ENCODE measurements at regions not wholly inside any gene's neighbourhood (a gene's known extent, or its start where the extent isn't known, plus 50 kb on each side); places are given as distances from the start of the nearest gene placed in this dataset.

- Histone ChIP-seq H3K4me1 (ENCODE audit: low read length) (peaks cover 7% of the 10 kb centered on the region), H3K4me2 (ENCODE audit: low read length) (no peak overlapping the region)
These were observed 174.1 kb upstream of the HS3ST1 start for GRCh38 chr4:11602606-11603340.

DNA sequence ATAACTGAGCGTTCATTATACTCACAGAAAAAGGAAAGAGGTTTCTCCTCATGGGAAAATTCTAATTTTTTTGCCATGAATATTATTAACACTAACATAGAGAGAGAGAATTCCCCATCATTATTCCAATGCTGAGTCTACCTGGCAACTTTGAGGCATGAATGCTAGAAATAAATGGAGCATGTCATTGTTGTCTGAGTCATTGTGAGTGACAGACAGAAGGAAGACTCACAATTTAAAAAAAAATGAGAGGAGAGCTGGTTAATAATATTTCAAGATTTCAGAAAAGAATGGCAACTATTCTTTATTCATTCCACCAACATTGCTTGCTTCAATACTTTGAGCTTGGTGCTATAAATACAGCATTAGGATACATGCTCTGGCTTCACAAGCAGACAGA is 170.4 kb upstream of the HS3ST1 start:
- Histone ChIP-seq H3K79me2 (ENCODE audit: low read length) (no peaks in the 10 kb centered on the region), H3K36me3 (replicated peaks; ENCODE audit: low read depth, low read length) (no peaks in the 10 kb centered on the region)

More at GRCh38 chr4:11602606-11603340, 174.1 kb upstream of the HS3ST1 start:
- no peaks in the 10 kb centered on the region for H3K79me2 ChIP-seq (ENCODE audit: low read length)
- no peak overlapping the region for H3K4me3 ChIP-seq (ENCODE audit: low read length)
- H3K27ac ChIP-seq (ENCODE audit: low read length), result no peak overlapping the region
- no peak overlapping the region for H2AFZ ChIP-seq (ENCODE audit: low read depth, low read length)
- H4K20me1 ChIP-seq (ENCODE audit: insufficient read depth, low read length), result no peaks in the 10 kb centered on the region
- H3K9ac ChIP-seq (ENCODE audit: low read length), result no peak overlapping the region
- TF ChIP-seq, protein P1, sequence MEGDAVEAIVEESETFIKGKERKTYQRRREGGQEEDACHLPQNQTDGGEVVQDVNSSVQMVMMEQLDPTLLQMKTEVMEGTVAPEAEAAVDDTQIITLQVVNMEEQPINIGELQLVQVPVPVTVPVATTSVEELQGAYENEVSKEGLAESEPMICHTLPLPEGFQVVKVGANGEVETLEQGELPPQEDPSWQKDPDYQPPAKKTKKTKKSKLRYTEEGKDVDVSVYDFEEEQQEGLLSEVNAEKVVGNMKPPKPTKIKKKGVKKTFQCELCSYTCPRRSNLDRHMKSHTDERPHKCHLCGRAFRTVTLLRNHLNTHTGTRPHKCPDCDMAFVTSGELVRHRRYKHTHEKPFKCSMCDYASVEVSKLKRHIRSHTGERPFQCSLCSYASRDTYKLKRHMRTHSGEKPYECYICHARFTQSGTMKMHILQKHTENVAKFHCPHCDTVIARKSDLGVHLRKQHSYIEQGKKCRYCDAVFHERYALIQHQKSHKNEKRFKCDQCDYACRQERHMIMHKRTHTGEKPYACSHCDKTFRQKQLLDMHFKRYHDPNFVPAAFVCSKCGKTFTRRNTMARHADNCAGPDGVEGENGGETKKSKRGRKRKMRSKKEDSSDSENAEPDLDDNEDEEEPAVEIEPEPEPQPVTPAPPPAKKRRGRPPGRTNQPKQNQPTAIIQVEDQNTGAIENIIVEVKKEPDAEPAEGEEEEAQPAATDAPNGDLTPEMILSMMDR (IDR thresholded peaks at IDR 0.05; ENCODE audit: low read depth, low read length), result no peak
- TF ChIP-seq EZH2phosphoT487 (IDR thresholded peaks at IDR 0.05; ENCODE audit: low read depth), result no peak
- no peaks in the 10 kb centered on the region for H3K9me3 ChIP-seq (ENCODE audit: insufficient read depth, low read length)
- no peaks in the 10 kb centered on the region for H3K36me3 ChIP-seq (replicated peaks; ENCODE audit: low read depth, low read length)
- no peaks in the 10 kb centered on the region for H3K27me3 ChIP-seq (ENCODE audit: low read depth, low read length)

GRCh38 chr4:11598591-11598990 is 169.9 kb upstream of the HS3ST1 start:
- H3K27ac ChIP-seq (ENCODE audit: low read length), result no peak overlapping the region
- H3K4me2 ChIP-seq (ENCODE audit: low read length), result no peak overlapping the region

More for the DNA sequence above, 170.4 kb upstream of the HS3ST1 start:
- Histone ChIP-seq H4K20me1 (ENCODE audit: insufficient read depth, low read length) (no peaks in the 10 kb centered on the region), H3K9me3 (ENCODE audit: insufficient read depth, low read length) (no peaks in the 10 kb centered on the region), H3K27ac (ENCODE audit: low read length) (no peak overlapping the region), H3K4me3 (ENCODE audit: low read length) (no peak overlapping the region), H2AFZ (ENCODE audit: low read depth, low read length) (no peak overlapping the region), H3K9ac (ENCODE audit: low read length) (no peak overlapping the region), H3K4me1 (ENCODE audit: low read length) (peaks cover 7% of the 10 kb centered on the region), H3K4me2 (ENCODE audit: low read length) (no peak overlapping the region), H3K27me3 (ENCODE audit: low read depth, low read length) (no peaks in the 10 kb centered on the region)
- TF ChIP-seq EZH2phosphoT487 (IDR thresholded peaks at IDR 0.05; ENCODE audit: low read depth), result no peak
- TF ChIP-seq, protein P1 (IDR thresholded peaks at IDR 0.05; ENCODE audit: low read depth, low read length), result no peak

DNA sequence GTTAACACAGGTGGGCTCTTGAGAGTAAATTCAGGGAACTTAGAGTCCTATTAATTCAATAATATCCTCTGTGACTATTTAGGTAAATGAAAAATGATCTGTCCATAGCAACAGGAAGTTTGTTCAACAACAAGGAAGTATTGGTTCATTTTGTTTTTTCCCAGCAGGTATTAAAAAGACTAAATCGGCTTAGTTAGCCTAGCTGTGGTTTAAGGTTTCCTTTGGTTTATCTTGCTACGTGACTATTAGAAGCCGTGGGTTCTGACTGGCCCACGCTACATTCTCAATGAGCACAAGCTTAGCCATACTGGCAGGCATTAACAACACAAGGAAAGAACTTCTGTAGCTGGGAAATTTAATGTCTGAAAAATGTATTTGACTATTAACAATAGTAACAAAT is 168.8 kb upstream of the HS3ST1 start:
- Histone ChIP-seq H3K27me3 (ENCODE audit: low read depth, low read length) (no peaks in the 10 kb centered on the region), H3K36me3 (replicated peaks; ENCODE audit: low read depth, low read length) (no peaks in the 10 kb centered on the region), H3K4me2 (ENCODE audit: low read length) (no peak overlapping the region), H3K79me2 (ENCODE audit: low read length) (no peaks in the 10 kb centered on the region), H3K9ac (ENCODE audit: low read length) (no peak overlapping the region), H3K4me3 (ENCODE audit: low read length) (no peak overlapping the region), H3K27ac (ENCODE audit: low read length) (no peak overlapping the region), H4K20me1 (ENCODE audit: insufficient read depth, low read length) (no peaks in the 10 kb centered on the region), H3K9me3 (ENCODE audit: insufficient read depth, low read length) (no peaks in the 10 kb centered on the region), H2AFZ (ENCODE audit: low read depth, low read length) (no peak overlapping the region), H3K4me1 (ENCODE audit: low read length) (no peaks in the 10 kb centered on the region)
- no peak for TF ChIP-seq EZH2phosphoT487 (IDR thresholded peaks at IDR 0.05; ENCODE audit: low read depth)
- TF ChIP-seq, protein P1 (IDR thresholded peaks at IDR 0.05; ENCODE audit: low read depth, low read length), result no peak

More at GRCh38 chr4:11598591-11598990, 169.9 kb upstream of the HS3ST1 start:
- TF ChIP-seq, protein P1 (IDR thresholded peaks at IDR 0.05; ENCODE audit: low read depth, low read length), result no peak
- no peak for TF ChIP-seq EZH2phosphoT487 (IDR thresholded peaks at IDR 0.05; ENCODE audit: low read depth)
- no peaks in the 10 kb centered on the region for H3K27me3 ChIP-seq (ENCODE audit: low read depth, low read length)
- peaks cover 3% of the 10 kb centered on the region for H3K4me1 ChIP-seq (ENCODE audit: low read length)
- H3K4me3 ChIP-seq (ENCODE audit: low read length), result no peak overlapping the region
- H4K20me1 ChIP-seq (ENCODE audit: insufficient read depth, low read length), result no peaks in the 10 kb centered on the region
- no peak overlapping the region for H3K9ac ChIP-seq (ENCODE audit: low read length)
- no peak overlapping the region for H2AFZ ChIP-seq (ENCODE audit: low read depth, low read length)
- H3K9me3 ChIP-seq (ENCODE audit: insufficient read depth, low read length), result no peaks in the 10 kb centered on the region
- no peaks in the 10 kb centered on the region for H3K36me3 ChIP-seq (replicated peaks; ENCODE audit: low read depth, low read length)
- H3K79me2 ChIP-seq (ENCODE audit: low read length), result no peaks in the 10 kb centered on the region
